ENCODE measurements at regions not wholly inside any gene's neighbourhood (a gene's known extent, or its start where the extent isn't known, plus 50 kb on each side); places are given as distances from the start of the nearest gene placed in this dataset.
"Not testable (repeated sequence)": the region's sequence is repeated elsewhere in the genome, so short reads cannot be mapped to it uniquely, and the experiment has no call there.

DNA sequence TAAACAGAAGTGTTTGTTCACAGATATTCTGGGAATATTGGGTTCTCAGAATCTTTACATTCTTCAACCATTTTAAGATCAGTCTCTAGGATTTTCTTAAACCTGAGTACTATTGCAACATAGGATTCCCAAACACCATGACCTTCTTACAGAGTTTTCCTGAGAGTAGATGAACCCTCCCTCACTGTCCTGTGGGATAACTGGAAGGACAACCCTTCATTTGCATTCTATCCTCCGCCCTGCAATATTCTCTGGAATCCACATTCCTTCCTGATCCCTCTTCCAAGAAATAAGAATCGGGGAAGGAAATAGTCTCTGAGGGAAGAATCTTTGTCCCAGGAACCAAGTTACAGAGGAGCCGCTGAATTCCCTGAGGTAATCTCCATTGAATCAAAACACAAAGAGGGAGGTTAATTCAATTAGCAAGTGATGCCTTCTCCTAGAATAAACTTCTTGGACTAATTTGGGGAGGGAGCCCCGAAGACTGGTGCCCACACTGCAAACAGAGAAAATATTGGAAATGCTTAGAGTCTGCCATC is 99.8 kb upstream of the MBIP start:
- TF ChIP-seq, protein P1, sequence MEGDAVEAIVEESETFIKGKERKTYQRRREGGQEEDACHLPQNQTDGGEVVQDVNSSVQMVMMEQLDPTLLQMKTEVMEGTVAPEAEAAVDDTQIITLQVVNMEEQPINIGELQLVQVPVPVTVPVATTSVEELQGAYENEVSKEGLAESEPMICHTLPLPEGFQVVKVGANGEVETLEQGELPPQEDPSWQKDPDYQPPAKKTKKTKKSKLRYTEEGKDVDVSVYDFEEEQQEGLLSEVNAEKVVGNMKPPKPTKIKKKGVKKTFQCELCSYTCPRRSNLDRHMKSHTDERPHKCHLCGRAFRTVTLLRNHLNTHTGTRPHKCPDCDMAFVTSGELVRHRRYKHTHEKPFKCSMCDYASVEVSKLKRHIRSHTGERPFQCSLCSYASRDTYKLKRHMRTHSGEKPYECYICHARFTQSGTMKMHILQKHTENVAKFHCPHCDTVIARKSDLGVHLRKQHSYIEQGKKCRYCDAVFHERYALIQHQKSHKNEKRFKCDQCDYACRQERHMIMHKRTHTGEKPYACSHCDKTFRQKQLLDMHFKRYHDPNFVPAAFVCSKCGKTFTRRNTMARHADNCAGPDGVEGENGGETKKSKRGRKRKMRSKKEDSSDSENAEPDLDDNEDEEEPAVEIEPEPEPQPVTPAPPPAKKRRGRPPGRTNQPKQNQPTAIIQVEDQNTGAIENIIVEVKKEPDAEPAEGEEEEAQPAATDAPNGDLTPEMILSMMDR (conservative IDR thresholded peaks at IDR 0.05; ENCODE audit: low read depth, low read length), result no peak

DNA sequence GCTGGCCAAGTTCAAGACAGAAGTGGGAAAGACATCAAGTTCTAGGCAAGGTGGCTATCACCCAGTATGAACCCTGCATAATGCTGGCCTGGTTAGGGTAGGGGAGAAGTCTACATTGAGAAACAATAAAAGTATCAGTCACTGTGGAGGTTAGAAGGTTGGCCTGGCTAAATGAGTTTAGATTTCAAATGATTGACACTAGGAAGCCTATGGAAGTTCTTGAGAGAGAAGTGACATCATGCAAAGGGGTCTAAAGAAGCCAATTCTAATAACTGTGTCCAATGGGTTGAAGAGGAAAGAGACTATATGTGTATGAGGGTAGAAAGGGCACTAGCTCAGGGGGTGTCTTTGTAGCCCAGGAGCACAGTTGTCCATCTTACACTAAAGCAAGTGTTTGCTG is 98.5 kb upstream of the MBIP start:
- TF ChIP-seq, protein P1 (conservative IDR thresholded peaks at IDR 0.05; ENCODE audit: low read depth, low read length), result no peak
- no peak for DNase-seq (ENCODE audit: low read depth)
- H3K4me3 ChIP-seq (ENCODE audit: low read depth, low read length), result no peak overlapping the region

More for the DNA sequence above, 99.8 kb upstream of the MBIP start:
- no peak overlapping the region for H3K4me3 ChIP-seq (ENCODE audit: low read depth, low read length)
- DNase-seq (ENCODE audit: low read depth), result no peak

DNA sequence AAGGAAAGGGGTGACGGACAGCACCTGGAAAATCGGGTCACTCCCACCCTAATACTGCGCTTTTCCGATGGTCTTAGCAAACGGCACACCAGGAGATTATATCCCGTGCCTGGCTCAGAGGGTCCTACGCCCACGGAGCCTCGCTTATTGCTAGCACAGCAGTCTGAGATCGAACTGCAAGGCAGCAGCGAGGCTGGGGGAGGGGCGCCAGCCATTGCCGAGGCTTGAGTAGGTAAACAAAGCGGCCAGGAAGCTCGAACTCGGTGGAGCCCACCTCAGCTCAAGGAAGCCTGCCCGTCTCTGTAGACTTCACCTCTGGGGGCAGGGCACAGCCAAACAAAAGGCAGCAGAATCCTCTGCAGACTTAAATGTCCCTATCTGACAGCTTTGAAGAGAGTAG is 91.5 kb upstream of the MBIP start:
- DNase-seq (ENCODE audit: low read depth), result not testable (repeated sequence)

DNA sequence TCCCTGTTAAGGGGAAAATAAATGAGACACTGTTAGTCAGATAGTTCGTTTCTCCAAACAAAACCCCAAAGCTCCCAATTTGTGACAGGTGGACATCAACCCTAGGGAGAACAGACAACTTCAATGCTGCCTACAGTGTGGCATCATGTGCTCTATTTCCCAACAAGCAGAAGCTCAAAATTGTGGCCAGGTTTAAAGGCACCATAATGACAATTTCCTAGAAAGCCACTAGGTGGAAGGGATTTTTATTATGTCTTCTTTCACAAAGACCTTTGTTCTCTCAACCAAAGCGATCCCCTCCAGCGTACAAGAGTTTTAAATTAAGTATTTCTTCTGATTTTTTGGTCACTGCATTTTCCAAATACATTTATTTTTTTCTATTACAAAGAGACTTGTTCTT is 88.0 kb upstream of the MBIP start:
- TF ChIP-seq, protein P1 (conservative IDR thresholded peaks at IDR 0.05; ENCODE audit: low read depth, low read length), result no peak
- no peak for DNase-seq (ENCODE audit: low read depth)
- no peak overlapping the region for H3K4me3 ChIP-seq (ENCODE audit: low read depth, low read length)

More for the DNA sequence above, 91.5 kb upstream of the MBIP start:
- not testable (repeated sequence) for H3K4me3 ChIP-seq (ENCODE audit: low read depth, low read length)

DNA sequence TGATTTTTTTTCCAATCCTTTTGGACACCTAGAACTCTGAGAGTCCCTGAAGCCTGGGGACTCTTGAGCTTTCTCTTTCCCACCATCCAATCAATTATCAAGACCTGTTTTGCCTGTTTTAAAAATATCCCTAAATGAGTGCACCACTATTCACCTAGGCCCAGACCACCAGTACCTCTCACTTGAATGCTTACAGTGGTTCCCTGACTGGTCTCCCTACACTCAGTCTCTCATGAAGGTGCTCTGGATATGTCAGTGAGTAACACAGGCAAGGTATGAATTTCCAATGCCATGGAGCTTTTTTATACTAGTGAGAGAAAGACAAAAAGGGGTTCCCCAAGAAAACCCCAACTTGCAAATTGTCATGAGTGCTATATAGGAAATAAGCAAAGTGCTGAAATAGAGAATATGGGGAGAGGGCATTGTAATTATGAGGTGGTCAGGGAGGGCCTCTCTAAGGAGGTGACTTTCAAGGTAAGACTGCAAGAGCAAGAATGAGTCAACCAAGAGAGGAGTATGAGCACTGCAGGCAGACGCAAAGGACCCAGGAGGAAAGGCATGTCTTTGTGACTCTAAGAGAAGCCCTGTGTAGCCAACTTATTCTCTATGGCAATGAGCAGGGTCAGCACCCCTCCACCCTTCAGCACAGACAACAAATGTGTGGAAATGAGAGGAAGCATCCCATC is 85.3 kb upstream of the MBIP start:
- H3K4me3 ChIP-seq (ENCODE audit: low read depth, low read length), result no peak overlapping the region
- no peak for DNase-seq (ENCODE audit: low read depth)
- TF ChIP-seq, protein P1 (conservative IDR thresholded peaks at IDR 0.05; ENCODE audit: low read depth, low read length), result no peak

DNA sequence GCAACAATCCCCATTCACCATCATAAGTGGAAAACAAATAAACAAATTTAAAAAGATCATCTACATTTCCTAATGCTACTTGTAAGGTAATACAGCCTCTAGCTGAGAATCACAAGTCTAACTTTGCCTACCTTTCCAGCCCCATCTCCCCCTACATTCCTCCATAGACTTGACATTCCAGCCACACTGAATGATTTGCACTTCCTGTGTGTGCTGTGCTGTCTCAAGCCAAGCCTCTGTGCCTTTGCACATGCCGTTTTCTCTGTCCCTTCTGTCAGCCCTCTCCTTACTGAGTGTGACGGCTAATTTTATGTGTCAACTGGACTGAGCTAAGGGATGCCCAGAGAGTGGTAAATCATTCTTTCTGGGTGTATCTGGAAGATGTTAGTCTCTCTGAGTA is 82.4 kb upstream of the MBIP start:
- no peak for DNase-seq (ENCODE audit: low read depth)

DNA sequence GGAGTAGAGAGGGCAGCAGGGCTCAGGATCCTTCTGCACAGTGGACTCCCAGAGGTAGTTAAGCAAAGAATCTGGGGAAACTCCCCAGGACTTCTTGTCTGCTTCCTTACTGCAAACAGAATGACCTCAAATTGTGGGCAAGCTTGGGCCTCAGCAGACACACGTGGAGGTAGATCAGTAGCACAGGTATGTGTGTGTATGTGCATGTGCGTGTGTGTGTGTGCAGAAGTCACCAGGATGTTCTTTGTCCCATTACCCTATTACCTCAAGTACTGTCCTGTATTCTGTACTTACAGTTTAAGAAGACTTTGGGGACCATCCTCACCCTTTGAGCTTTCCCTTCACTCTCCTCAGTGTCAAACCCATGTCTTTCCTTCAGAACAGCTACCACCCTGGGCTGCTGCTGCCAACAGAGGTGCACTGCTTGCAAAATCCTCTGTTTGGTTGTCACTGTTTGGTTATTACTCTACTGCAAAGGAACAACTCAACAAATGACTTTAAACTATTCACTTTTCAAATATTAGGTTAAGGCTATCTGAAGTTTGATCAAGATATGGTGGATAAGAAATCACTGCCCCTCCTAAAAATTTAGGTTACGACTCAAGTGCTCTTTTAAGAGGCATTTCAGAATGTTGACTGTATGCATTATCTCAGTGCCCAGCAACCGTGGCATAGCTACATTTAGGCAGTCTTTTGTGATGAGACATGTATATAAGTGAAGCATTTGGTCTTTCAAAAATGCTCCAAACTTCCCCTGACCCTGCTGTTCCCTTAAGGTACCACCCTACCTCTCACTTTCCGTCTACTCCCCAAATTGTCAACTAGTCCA is 78.2 kb upstream of the MBIP start:
- TF ChIP-seq, protein P1 (conservative IDR thresholded peaks at IDR 0.05; ENCODE audit: low read depth, low read length), result no peak
- no peak for DNase-seq (ENCODE audit: low read depth)
- H3K4me3 ChIP-seq (ENCODE audit: low read depth, low read length), result no peak overlapping the region

More for the DNA sequence above, 82.4 kb upstream of the MBIP start:
- TF ChIP-seq, protein P1 (conservative IDR thresholded peaks at IDR 0.05; ENCODE audit: low read depth, low read length), result no peak
- H3K4me3 ChIP-seq (ENCODE audit: low read depth, low read length), result no peak overlapping the region
